GM12872 (cell line): ENCODE measurements at regions not wholly inside any gene's neighbourhood (a gene's known extent, or its start where the extent isn't known, plus 50 kb on each side); places are given as distances from the start of the nearest gene placed in this dataset.

Experiments used
- TF ChIP-seq, protein P1 (sequence below): IDR thresholded peaks from 3 replicates; pipeline ENCODE4 v1.5.1; 2011; ENCODE audit warnings: low read depth, mild to moderate bottlenecking, low read length, moderate library complexity; ENCODE audit not compliant: insufficient read depth

DNA sequence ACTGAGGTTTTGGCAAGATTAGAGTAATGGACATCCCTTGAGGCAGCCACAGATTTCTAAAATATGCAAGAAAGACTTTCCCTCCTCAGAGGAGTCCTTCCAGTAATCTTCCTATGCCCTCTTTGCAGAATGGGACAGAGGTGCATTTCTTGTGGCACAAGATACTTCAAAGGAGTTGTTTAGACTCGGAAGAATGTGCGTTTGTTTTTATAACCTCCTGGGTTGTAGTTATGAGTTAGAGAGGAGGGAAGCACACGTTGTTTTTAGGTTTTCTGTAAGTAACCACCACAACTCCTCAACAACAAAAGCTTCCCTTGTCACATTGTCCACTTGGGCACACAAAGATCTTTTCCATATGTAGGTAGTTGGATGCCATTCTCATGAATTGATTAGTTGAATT is 78.1 kb upstream of the GLI3 start:
- TF ChIP-seq, protein P1, sequence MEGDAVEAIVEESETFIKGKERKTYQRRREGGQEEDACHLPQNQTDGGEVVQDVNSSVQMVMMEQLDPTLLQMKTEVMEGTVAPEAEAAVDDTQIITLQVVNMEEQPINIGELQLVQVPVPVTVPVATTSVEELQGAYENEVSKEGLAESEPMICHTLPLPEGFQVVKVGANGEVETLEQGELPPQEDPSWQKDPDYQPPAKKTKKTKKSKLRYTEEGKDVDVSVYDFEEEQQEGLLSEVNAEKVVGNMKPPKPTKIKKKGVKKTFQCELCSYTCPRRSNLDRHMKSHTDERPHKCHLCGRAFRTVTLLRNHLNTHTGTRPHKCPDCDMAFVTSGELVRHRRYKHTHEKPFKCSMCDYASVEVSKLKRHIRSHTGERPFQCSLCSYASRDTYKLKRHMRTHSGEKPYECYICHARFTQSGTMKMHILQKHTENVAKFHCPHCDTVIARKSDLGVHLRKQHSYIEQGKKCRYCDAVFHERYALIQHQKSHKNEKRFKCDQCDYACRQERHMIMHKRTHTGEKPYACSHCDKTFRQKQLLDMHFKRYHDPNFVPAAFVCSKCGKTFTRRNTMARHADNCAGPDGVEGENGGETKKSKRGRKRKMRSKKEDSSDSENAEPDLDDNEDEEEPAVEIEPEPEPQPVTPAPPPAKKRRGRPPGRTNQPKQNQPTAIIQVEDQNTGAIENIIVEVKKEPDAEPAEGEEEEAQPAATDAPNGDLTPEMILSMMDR: no peak

DNA sequence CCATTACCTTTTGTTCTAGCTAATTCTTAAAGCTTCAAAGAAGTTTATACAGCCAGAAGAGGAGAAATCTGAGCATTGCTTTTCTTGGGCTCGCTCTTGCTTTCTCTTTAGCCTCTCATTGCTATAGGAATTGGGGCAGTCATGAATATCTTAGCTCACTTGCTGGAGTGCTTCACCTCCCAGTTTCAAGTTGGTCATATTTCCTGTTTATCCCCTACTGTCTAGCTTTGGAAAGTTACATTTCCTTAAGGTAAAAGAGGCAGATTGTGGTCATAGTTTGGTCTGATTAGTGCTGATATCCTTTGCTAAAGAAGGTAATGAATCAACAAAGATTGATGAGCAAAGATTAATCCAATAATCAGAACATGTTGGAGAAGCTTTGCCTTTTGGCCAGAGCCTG is 77.7 kb upstream of the GLI3 start:
- TF ChIP-seq, protein P1: no peak

DNA sequence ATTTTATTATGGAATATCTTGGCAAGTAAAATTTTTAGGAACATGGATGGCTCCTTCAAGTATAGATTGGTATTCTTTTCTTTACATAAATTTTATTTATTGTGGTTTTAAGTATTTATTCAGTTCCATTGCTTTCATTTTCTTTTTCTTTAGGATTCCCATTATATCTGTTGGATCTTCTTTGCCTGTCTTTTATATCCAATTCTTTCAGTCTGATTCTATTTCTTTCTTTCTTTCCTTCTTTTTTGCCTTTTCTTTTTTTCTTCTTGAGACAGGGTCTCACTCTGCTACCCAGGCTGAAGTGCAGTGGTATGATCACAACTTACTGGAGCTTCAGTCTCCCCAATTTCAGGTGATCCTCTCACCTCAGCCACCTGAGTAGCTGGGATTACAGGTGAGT is 74.2 kb upstream of the GLI3 start:
- TF ChIP-seq, protein P1: no peak

DNA sequence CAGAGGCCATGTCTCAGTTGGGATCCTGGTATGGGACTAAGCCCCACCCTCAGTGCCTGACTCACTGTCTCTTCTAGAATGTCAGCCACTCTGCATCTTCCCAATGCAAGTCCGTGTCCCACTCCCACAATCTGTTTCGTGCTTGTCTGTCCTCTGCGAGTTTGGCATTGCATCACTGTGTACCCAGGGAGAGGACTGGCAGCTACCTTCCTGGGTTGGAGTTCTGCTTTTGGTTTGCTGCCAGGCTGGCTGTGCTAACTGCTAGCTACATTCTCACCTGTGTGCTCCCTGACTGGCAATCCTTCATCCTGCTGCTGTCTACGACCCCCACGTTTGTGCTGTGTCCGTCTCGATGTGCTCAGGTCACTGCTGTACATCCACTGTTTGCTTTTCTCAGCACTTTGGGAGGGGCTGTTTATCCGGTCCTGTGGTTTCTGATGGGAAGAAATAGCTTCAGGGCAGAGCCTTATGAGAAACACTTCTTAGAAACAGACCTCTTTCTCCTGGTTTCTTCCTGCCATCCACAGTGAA is 56.0 kb upstream of the GLI3 start:
- TF ChIP-seq, protein P1: no peak

DNA sequence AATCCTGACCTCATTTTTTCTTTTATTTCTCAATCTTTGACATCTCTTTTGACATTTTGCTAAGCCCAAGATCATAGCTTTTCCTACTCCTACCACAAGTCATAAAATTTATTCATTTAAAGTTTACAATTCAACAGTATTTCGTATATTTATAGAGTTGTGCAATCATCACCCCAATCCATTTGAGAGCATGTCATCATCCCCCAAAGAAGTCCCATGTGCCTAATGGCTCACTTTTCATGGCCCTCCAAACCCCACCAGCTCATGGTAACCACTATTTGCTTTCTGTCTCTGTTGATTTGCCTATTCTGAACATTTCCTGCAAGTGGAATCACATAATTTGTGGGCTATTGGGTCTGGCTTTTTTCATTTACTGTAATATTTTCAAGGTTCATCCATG is 52.5 kb upstream of the GLI3 start:
- TF ChIP-seq, protein P1: no peak
